Activated naive CD4-positive, alpha-beta T cell treated with anti-CD3 and anti-CD28 coated beads, Interleukin-2, amount 50 U/mL, for 16 hours (primary cell): ENCODE measurements at regions not wholly inside any gene's neighbourhood (a gene's known extent, or its start where the extent isn't known, plus 50 kb on each side); places are given as distances from the start of the nearest gene placed in this dataset.
A peak's percentile ranks its signal among the peaks of the same experiment; 100 is the strongest.

Experiments used
- DNase-seq: peaks from one replicate; pipeline ENCODE4 v3.0.0-alpha.2; 2020

DNA sequence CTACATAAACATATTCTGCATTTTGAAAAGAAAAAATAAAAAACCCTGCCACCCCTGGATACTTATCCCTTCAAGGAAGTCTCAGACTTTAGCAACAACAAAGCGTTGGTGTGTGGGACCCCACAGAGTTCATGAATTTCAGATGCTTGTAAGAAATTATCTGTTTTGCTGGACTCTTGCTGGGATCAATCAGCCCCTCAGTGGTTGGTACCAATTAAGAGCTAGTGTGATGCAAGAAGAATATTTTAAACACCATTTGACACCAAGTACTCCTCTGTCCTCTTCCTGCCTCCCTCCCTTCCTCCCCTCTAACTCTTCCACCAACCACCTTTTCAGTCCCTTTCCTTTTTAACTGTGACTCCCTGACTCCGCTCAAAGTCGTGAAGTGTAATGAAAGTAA, 51.5 kb downstream of the SST start:
- no peak for DNase-seq

DNA sequence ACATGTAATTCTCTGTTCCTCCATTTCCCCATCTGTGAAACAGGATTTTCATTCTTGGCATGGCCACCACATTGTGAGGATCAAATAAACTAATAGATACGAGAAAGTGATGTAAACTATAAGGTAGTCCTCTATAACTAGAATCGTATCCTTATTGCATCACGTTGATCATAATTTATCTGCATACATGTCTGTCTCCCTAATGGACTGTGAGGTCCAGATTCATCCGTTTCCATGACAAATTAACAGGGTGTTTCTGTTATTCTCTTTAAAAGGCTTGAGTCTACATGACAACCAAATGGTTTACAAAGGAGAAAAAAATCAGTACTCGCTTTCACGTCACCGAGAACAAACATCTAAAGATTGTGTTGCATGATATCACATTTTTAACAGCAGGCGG, 53.0 kb downstream of the SST start:
- no peak for DNase-seq

- peak; percentile 57 for DNase-seq
Observed at GRCh38 chr3:187616307-187616972, 53.8 kb downstream of the SST start.

DNA sequence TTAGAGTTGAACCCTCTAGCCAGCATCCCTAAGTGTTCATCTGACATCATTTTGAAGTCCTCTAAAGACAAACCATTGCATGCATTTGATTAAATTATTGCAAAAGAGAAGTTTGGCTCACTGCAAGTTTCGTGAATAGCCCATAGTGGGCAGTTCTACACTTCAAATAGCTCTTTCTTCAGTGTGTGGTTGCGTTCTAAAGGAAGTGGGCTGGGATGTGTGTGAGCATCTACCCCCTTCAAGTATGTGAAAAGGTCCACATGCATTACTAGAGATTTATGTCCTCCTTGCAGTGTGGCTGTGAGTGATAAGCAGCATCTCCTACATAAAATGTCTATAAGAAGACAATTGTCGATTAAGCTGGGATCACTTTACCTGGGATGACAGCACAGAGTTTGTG, 54.6 kb downstream of the SST start:
- no peak for DNase-seq

DNA sequence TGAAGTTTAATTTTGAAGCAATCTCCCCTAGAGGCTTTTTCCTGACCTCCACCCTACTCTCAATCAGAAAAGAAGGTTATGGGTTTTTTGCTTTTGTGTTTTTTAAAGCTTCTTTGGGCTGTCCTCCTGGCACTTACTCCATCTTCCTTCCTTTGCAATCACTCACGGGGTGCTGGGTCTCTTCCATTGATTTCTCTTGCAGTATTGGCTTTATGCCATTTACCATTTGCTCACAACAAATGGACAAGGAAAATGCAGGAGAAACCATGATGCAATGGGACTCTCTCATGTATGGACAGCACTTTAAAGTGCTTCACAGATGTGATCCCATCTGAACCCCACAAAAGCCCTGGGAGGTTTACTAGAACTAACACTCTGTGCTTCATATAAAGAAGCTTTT, 57.5 kb downstream of the SST start:
- DNase-seq: no peak

GRCh38 chr3:187610981-187611511, 59.1 kb downstream of the SST start:
- no peak for DNase-seq

DNA sequence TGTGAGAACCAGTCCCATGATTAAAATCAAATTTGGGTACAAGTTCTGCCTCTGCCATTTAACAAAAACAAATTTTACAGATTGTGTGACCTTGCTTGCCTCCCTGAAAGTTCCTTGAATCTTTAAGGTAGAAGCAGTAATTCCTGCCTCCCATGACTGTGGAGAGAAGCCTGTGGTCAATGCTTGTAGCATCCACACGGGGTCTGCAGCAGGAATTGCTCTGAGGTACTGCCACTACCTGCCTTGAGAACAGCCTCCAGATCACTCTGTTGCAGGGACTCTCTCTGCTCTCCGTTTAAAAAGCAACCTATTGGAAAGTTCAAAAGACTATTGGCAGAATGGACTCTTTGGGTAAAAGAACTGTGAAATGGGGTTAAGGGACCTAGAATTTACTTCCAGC, 75.9 kb downstream of the SST start:
- no peak for DNase-seq

DNA sequence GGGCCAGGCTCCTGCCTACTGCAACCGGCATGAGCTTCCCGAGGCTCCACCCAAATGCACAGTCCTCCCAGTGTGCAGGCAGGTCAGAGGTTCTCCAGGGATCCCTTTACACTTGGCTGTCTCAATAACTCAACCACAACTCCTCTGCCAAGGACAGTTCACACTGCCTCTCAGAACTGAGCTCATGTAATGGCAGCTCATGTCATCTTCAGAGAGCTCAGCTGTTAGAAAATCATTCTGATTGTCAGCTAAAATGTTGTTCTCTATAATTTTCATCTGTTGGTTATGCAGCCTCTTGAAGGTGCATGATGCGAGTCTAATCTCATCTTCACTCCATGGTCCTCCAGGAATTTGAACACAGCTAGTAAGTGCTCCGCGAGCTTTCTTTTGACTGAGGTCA, 76.7 kb downstream of the SST start:
- no peak for DNase-seq

DNA sequence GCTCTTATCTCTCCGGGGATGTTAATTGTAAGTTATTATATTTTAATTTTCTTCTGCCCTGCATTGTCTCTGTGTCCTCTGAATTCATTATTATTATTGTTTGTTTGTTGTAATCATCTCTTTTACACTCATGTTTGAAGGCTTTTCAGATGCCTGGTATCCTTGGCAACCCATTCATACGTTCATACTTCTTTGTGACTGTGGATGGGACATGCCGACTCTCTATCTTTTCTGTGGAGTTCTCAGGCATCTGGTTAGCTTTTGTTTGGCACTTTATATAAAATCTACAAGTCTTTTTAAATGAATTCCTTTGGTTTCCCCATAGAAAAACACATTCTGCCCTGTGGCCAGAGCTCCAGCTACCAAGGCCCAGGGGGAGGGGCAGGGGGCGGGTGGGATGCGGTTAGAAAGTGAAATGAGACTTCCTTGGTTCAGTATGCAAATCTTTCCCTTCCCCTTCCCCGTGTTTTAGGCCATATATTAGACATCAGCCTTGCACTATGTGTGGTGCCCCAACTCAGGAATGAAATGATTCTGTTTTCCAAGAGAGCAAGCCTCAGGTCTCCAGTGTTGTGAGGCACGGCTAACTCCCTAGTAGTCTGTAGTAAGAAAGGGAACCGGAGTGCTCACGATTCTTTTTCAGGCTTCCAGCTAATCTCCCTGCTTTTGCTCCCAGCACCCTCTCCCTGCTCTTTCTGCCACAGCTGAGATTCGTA, 79.2 kb downstream of the SST start:
- DNase-seq: no peak

GRCh38 chr3:187587076-187587475, 83.1 kb downstream of the SST start:
- DNase-seq: no peak

DNA sequence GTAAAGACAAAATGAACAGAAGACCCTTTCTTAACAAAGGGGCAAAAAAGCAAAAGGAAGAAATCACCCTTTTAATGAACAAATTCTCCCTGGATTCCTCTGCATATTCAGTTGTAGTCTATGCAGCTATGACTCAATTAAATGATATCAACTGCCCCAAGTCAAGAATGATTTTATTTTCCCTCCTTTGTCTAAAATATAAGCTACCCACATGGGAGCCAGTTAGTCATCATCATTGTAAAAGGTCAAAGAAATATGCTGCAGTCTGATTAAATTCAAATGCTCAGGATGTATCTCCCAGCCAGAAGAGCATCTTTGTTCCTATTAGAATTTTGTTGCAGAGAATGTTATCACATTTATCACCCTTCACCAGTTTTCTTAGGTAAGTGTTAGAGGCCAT, 84.0 kb downstream of the SST start:
- no peak for DNase-seq

DNA sequence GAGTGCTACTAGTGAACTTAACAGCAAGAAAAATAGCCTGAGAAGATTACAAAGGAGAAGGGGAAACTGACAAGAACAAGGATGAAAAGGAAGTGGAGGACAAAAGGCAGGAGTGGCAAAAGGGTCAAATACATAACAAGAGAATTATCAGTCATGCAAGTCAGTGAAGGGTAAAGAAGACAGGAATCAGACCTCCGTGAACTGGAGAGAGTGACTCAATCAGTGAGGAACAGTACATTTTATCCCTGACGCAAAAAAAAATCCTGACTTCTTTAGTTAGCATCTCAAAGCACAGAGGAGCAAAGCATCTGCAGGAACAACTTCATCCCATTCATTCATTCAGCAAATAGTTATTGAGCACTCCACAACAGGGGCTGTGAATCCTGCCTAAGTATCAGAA, 97.8 kb downstream of the SST start:
- no peak for DNase-seq

DNA sequence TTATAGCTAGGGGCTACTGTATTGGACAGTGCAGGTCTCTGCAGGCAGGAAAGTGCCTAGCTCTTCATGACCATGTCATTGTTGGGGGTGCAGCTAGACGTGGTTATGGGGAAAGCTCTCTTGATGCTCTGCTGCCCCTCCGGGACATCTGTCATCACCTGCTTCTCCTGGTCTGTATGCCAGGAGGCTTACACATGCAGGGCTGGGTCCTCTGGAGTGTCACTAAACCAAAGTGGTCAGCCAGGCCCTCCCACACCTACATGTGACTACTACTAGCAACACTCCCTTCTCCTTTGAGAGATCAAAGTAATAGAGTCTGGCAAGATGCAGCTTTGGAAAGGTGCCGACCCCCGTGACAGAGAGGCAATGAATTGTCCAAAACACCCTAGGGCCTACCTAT, 98.5 kb downstream of the SST start:
- DNase-seq: no peak

GRCh38 chr3:187570776-187571175, 99.4 kb downstream of the SST start:
- no peak for DNase-seq

GRCh38 chr3:187568171-187568570, 102.0 kb downstream of the SST start:
- no peak for DNase-seq

DNA sequence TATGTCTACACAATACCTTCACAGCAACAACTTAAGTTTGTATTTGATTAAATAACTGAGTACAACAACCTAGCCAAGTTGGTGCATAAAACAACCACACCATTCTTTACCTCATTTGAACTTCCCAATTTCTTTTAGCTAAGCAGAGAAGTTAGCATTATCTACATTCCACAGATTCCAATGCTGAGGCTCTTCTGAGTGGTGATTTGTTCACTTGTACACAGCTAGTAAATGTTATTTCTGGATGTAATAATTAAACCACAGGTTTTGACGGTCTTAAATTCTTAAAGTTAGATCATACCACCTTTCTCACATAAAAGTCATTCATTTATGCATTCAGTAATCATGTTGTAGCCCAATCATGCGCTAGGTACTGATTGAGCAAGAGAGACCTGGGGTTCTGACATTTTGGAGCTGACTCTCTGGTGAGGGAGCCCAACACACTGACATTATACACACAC, 102.5 kb downstream of the SST start:
- no peak for DNase-seq

- DNase-seq: no peak
Observed at GRCh38 chr3:187567021-187567420, 103.2 kb downstream of the SST start.

DNA sequence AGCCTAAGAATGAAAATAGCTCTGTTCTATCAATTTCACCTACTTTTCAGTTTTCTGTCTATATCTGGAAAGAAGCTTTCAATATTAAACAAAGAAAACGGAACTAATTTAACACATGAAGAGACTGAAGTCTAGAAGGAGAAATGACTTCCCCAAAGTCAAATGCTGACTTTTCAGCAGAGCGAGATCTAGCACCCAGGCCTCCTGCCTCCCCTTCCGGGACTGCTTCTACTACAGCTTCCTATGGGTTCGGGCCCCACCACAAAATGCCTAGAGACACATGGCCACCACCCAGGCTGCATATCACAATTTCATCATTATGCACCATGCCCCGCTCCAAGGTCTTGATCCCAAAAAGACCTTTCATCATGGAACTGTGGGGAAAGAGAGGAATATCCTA, 104.5 kb downstream of the SST start:
- no peak for DNase-seq

DNA sequence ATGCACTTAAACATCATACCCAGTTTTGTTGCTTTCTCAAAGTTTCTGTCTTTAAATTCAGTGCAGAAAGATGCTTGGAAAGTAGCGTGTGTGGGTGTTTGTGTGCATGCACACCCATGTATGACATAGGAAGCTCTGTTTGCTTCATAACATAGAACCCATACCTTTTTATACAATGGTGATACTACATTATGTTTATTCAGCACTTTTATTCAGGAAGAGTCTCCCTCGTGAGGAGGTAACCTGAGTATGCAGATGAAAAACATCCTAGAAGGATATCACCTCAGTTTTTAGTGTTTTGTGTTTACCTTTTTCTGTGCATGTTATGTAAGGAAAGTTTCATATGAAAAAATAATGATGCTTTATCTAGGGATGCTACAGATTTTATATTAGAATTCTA, 111.2 kb downstream of the SST start:
- DNase-seq: no peak

GRCh38 chr3:187551416-187551815, 118.8 kb downstream of the SST start:
- DNase-seq: no peak

DNA sequence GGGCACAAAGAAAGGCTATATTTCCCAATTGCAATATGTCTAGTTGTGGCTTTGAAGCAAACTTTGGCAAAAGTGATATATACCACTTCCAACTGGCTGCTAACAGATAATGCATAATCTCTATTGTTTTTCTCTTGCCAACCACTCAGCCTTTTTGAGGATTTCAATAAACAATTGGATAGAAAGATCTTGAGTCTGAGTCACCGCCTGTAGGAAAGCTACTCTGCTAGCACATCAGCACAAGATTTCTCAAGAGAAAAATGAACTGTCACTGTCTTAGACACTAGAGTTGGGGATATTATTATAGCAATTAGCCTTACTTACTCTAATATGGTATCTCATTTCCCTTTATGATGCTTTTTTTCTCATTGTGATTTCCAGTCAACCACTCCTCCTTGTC, 119.7 kb downstream of the SST start:
- no peak for DNase-seq

DNA sequence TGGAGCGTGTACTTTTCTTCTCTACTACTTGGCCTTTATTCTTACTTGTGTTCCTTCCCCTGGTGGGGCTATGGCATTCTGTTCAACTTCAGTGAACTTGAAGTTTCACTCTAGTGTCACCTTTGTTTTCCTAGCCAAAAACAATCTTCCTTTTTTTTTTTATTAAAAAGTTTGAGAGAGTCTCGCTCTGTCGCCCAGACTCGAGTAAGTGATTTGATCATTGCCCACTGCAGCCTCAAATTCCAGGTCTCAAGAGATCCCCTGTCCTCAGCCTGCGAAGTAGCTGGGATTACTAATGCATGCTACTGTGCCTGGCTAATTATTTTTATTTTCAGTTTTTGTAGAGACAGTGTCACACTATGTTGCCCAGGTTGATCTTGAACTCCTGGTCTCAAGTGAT, 124.8 kb downstream of the SST start:
- no peak for DNase-seq

DNA sequence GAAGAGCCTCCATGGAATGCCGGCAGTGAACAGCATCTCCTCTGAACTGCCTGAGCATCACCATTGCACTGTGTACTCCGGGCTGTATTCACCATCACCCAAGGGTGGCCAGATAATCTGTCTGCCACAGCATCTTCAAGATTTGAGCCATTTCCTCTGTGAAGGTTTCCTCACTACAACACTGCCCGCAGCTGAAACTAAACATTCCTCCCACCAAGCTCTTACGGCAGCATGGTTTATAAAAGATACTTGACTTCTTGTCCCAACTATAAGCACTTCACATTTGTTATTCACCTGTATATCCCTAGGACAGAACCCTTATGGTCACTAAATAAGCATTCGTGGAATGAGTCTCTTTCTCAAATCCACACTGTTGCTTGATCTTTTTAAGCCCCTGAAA, 125.9 kb downstream of the SST start:
- DNase-seq: no peak

DNA sequence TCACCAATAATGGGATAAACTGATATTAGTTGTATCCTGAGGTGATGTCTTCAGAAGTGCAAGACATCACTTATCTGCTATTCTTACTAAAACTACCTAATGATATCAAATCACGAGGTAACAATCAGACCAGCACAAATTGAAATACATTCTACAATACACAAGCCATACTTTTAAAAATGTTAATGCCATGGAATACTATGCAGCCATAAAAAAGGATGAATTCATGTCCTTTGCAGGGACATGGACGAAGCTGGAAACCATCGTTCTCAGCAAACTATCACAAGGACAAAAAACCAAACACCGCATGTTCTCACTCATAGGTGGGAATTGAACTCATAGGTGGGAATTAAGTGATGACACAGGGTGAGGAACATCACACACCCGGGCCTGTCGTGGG, 129.3 kb downstream of the SST start:
- DNase-seq: no peak

GRCh38 chr3:187536185-187536584, 134.0 kb downstream of the SST start:
- DNase-seq: no peak
